GM23248 (cell line): ENCODE measurements at regions not wholly inside any gene's neighbourhood (a gene's known extent, or its start where the extent isn't known, plus 50 kb on each side); places are given as distances from the start of the nearest gene placed in this dataset.

Experiments
- DNase-seq: peaks from one replicate; pipeline ENCODE4 v3.0.0-alpha.2; 2015
- H2AFZ ChIP-seq: fragments of 200-600 bp; sonication (generic); 2 replicates; pipeline ENCODE4 v1.6.1; 2016; ENCODE audit warnings: antibody characterized with exemption
- H3F3A ChIP-seq: fragments of 200-600 bp; sonication (generic); 2 replicates; pipeline ENCODE4 v1.6.1; 2016; ENCODE audit warnings: mild to moderate bottlenecking, antibody characterized with exemption, mixed run types; ENCODE audit not compliant: insufficient read depth
- H3K27ac ChIP-seq: fragments of 200-600 bp; sonication (generic); 2 replicates; pipeline ENCODE4 v1.5.1; 2016; ENCODE audit warnings: mild to moderate bottlenecking
- H3K27me3 ChIP-seq: fragments of 200-600 bp; sonication (generic); replicated peaks from 2 replicates; pipeline ENCODE4 v1.6.1; 2016; ENCODE audit warnings: mild to moderate bottlenecking; ENCODE audit not compliant: insufficient read depth
- H3K36me3 ChIP-seq: fragments of 200-600 bp; sonication (generic); 2 replicates; pipeline ENCODE4 v1.6.1; 2016; ENCODE audit warnings: low read depth, mild to moderate bottlenecking
- H3K4me1 ChIP-seq: fragments of 200-600 bp; sonication (generic); 2 replicates; pipeline ENCODE4 v1.6.1; 2016; ENCODE audit warnings: mild to moderate bottlenecking; ENCODE audit not compliant: insufficient read depth
- H3K4me2 ChIP-seq: fragments of 200-600 bp; sonication (generic); one replicate; pipeline ENCODE4 v1.6.1; 2016; ENCODE audit warnings: mild to moderate bottlenecking; ENCODE audit not compliant: unreplicated experiment
- H3K4me3 ChIP-seq: fragments of 200-600 bp; sonication (generic); 2 replicates; pipeline ENCODE4 v1.5.1; 2016; ENCODE audit warnings: mild to moderate bottlenecking
- H3K79me2 ChIP-seq: fragments of 200-600 bp; sonication (generic); 2 replicates; pipeline ENCODE4 v1.6.1; 2016; ENCODE audit warnings: mild to moderate bottlenecking; ENCODE audit not compliant: insufficient read depth
- H3K9ac ChIP-seq: fragments of 200-600 bp; sonication (generic); 2 replicates; pipeline ENCODE4 v1.6.1; 2016; ENCODE audit warnings: mild to moderate bottlenecking
- H3K9me2 ChIP-seq: fragments of 200-600 bp; sonication (generic); 2 replicates; pipeline ENCODE4 v1.6.1; 2016; ENCODE audit warnings: mixed run types, mild to moderate bottlenecking, moderate library complexity; ENCODE audit not compliant: insufficient read depth
- H3K9me3 ChIP-seq: fragments of 200-600 bp; sonication (generic); one replicate; pipeline ENCODE4 v1.6.1; 2017; ENCODE audit warnings: low read depth
- H4K20me1 ChIP-seq: fragments of 200-600 bp; sonication (generic); 2 replicates; pipeline ENCODE4 v1.6.0; 2016; ENCODE audit not compliant: insufficient read depth
- EZH2 ChIP-seq: fragments of 200-600 bp; sonication (generic); IDR thresholded peaks from 2 replicates; pipeline ENCODE4 v1.6.1; 2018; ENCODE audit warnings: antibody characterized with exemption, mild to moderate bottlenecking; ENCODE audit not compliant: insufficient read depth, poor library complexity, severe bottlenecking
- EZH2phosphoT487 ChIP-seq: fragments of 200-600 bp; sonication (generic); IDR thresholded peaks from 2 replicates; pipeline ENCODE4 v1.6.1; 2018; ENCODE audit warnings: antibody characterized with exemption, moderate library complexity, mild to moderate bottlenecking, low read depth; ENCODE audit not compliant: insufficient read depth
- WGBS, 2 experiments: methylation state at CpG; one replicate each; pipeline ENCODE4 v1.1.6; 2015 to 2017; ENCODE audit warnings: low lambda C conversion rate in 2 of 2, low coverage in 1 of 2; ENCODE audit errors: missing lambda C conversion rate in 2 of 2; 5-methylcytosine and 5-hydroxymethylcytosine counted together
- in situ Hi-C: fragments of 300-500 bp; cut with MboI; formaldehyde crosslinking; loops from 2 replicates; pipeline ENCODE4 v1.15.0; 2020

- TF ChIP-seq EZH2phosphoT487 = no peak
- no peak for TF ChIP-seq EZH2
- no peaks in the 10 kb centered on the region for H3K9me3 ChIP-seq
- H3K9me2 ChIP-seq = no peaks in the 10 kb centered on the region
- WGBS, 2 experiments = 2% methylated on average over 5 of the region's 5 CpGs
- H3K27ac ChIP-seq = peak overlapping the region; percentile 94
- peak overlapping the region; percentile 63 for H3K9ac ChIP-seq
- no peaks in the 10 kb centered on the region for H3K27me3 ChIP-seq
- DNase-seq = peak; percentile 95
- H4K20me1 ChIP-seq = no peaks in the 10 kb centered on the region
- in situ Hi-C loops = no loop called here
- H3K36me3 ChIP-seq = no peaks in the 10 kb centered on the region
- H3K4me2 ChIP-seq = peak overlapping the region; percentile 55
- no peak overlapping the region for H3K4me3 ChIP-seq
- H3F3A ChIP-seq = peaks cover 50% of the 10 kb centered on the region
- peaks cover 59% of the 10 kb centered on the region for H3K4me1 ChIP-seq
- no peaks in the 10 kb centered on the region for H3K79me2 ChIP-seq
- no peak overlapping the region for H2AFZ ChIP-seq
Observed at GRCh38 chr20:19817017-19817416, 59.0 kb downstream of the RIN2 start.

DNA sequence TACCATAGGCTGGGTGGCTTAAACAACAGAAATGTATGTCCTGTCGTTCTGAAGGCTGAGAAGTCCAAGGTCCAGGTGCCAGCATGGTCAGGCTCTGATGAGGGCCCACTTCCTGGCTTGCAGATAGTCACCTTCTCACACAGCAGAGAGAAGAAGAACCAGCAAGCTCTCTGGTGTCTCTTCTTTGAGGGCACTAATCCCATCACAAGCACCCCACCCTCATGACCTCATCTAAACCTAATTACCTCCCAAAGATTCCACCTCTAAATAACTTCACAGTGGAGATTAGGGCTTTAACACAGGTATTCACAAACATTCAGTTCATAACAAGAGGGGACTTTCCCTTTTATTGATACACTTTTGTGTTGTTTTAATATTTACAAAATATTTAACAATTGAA, 61.1 kb downstream of the RIN2 start:
- TF ChIP-seq EZH2 = no peak
- no peak for TF ChIP-seq EZH2phosphoT487
- in situ Hi-C loops = no loop called here
- H2AFZ ChIP-seq = no peak overlapping the region

GRCh38 chr20:19820555-19821211, 62.6 kb downstream of the RIN2 start:
- Histone ChIP-seq H3K4me1 (peaks cover 25% of the 10 kb centered on the region), H3K79me2 (no peaks in the 10 kb centered on the region), H3K4me2 (no peak overlapping the region), H3K9me3 (no peaks in the 10 kb centered on the region), H3F3A (peaks cover 20% of the 10 kb centered on the region), H3K27me3 (no peaks in the 10 kb centered on the region), H3K9ac (no peak overlapping the region), H3K27ac (no peak overlapping the region), H3K4me3 (no peak overlapping the region), H3K9me2 (no peaks in the 10 kb centered on the region), H3K36me3 (no peaks in the 10 kb centered on the region), H4K20me1 (no peaks in the 10 kb centered on the region), H2AFZ (no peak overlapping the region)
- in situ Hi-C loops = no loop called here
- TF ChIP-seq EZH2phosphoT487 = no peak
- TF ChIP-seq EZH2 = no peak
- no peak for DNase-seq
- 80 to 86% methylated on average over 4 of the region's 4 CpGs for WGBS, 2 experiments

More for the DNA sequence above, 61.1 kb downstream of the RIN2 start:
- Histone ChIP-seq H3K9ac (no peak overlapping the region), H3K79me2 (no peaks in the 10 kb centered on the region), H3K9me2 (no peaks in the 10 kb centered on the region), H3K4me1 (peaks cover 38% of the 10 kb centered on the region), H3K27ac (no peak overlapping the region), H3K27me3 (no peaks in the 10 kb centered on the region), H3F3A (peaks cover 33% of the 10 kb centered on the region), H4K20me1 (no peaks in the 10 kb centered on the region), H3K4me3 (no peak overlapping the region), H3K36me3 (no peaks in the 10 kb centered on the region), H3K4me2 (no peak overlapping the region), H3K9me3 (no peaks in the 10 kb centered on the region)
- DNase-seq = no peak
- 93 to 100% methylated on average over 1 of the region's 1 CpG for WGBS, 2 experiments

DNA sequence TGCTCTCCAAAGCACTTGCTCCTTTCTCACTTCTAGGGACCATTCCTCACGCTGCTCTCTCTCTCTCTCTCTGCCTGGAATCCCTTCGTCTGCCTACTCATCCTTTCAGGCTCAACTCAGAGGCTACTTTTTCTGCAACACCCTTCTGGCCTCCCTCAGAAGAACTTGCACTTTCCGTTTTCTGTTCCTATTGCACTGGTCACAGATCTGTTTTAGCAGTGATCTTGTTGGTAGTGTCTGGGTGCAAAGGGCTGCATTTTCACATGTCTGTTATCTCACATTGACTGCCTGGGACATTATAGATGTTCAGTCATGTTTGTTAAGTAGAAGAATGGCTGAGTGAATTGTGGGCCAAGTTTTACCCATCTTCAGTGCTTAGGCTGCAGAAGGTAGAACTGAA, 63.5 kb downstream of the RIN2 start:
- no peaks in the 10 kb centered on the region for H4K20me1 ChIP-seq
- no peak overlapping the region for H3K27ac ChIP-seq
- peaks cover 16% of the 10 kb centered on the region for H3K4me1 ChIP-seq
- no peaks in the 10 kb centered on the region for H3K36me3 ChIP-seq
- no peak overlapping the region for H2AFZ ChIP-seq
- no peaks in the 10 kb centered on the region for H3K79me2 ChIP-seq
- WGBS, 2 experiments = 87 to 97% methylated on average over 3 of the region's 3 CpGs
- no peak overlapping the region for H3K9ac ChIP-seq
- TF ChIP-seq EZH2phosphoT487 = no peak
- TF ChIP-seq EZH2 = no peak
- H3K27me3 ChIP-seq = no peaks in the 10 kb centered on the region
- peaks cover 11% of the 10 kb centered on the region for H3F3A ChIP-seq
- DNase-seq = no peak
- no peak overlapping the region for H3K4me3 ChIP-seq
- no peaks in the 10 kb centered on the region for H3K9me2 ChIP-seq
- no peaks in the 10 kb centered on the region for H3K9me3 ChIP-seq
- in situ Hi-C loops = no loop called here
- H3K4me2 ChIP-seq = no peak overlapping the region

- Histone ChIP-seq H4K20me1 (no peaks in the 10 kb centered on the region), H3K36me3 (no peaks in the 10 kb centered on the region), H3K79me2 (no peaks in the 10 kb centered on the region), H3K27ac (no peak overlapping the region), H3K4me1 (peaks cover 2% of the 10 kb centered on the region; the same call in 1 of the 2 replicates), H3K27me3 (no peaks in the 10 kb centered on the region), H3K4me3 (no peak overlapping the region), H3K9me2 (no peaks in the 10 kb centered on the region), H2AFZ (no peak overlapping the region), H3F3A (no peaks in the 10 kb centered on the region), H3K4me2 (no peak overlapping the region), H3K9ac (no peak overlapping the region), H3K9me3 (no peaks in the 10 kb centered on the region)
- DNase-seq = no peak
- in situ Hi-C loops = no loop called here
- TF ChIP-seq EZH2 (no peak), EZH2phosphoT487 (no peak)
- WGBS, 2 experiments = 81 to 90% methylated on average over 5 of the region's 5 CpGs
Observed at GRCh38 chr20:19823216-19823615, 65.2 kb downstream of the RIN2 start.
